B cell (primary cell): ENCODE measurements at regions not wholly inside any gene's neighbourhood (a gene's known extent, or its start where the extent isn't known, plus 50 kb on each side); places are given as distances from the start of the nearest gene placed in this dataset.

Experiments
- ATAC-seq: fragments of 200-7000 bp; cut with Tn5 transposase; one replicate; pipeline ENCODE4 v1.10.0; 2021; ENCODE audit warnings: low read depth, mild to moderate bottlenecking, moderate number of reproducible peaks, moderate library complexity
- CTCF ChIA-PET: fragments of 350-600 bp; sonication (Branson Sonifier 250); formaldehyde crosslinking; loops from one replicate; lab custom pipeline; 2021; ENCODE audit warnings: antibody characterized with exemption, inconsistent platforms; lab: Charles Lee
- POLR2A ChIA-PET: fragments of 350-600 bp; sonication (Branson Sonifier 250); formaldehyde crosslinking; loops from one replicate; lab custom pipeline; 2021; ENCODE audit warnings: antibody characterized with exemption; lab: Charles Lee
- DNase-seq: peaks from one replicate; pipeline ENCODE4 v3.0.0; 2013
- H2AFZ ChIP-seq: 2 replicates; pipeline ENCODE4 v1.6.1; 2012; ENCODE audit warnings: mild to moderate bottlenecking, low read depth, low read length; ENCODE audit not compliant: insufficient read depth, poor library complexity, severe bottlenecking
- H3K27ac ChIP-seq, 2 donors: 1 replicate in 1 of 2; 2 replicates in 1 of 2; pipeline ENCODE4 v1.5.1; 2012 to 2013; ENCODE audit warnings: low read length in 2 of 2, mild to moderate bottlenecking in 2 of 2, moderate library complexity in 1 of 2
- H3K27me3 ChIP-seq, 4 experiments: fragments of 200-600 bp in 1 of 4; sonication (generic) in 1 of 4; replicated peaks in 1 of 4; 1 replicate in 2 of 4; 2 replicates in 2 of 4; pipeline versions ENCODE4 v1.6.1 to v1.7.0; 2013 to 2016; ENCODE audit warnings: low read length in 3 of 4, mild to moderate bottlenecking in 2 of 4, mixed read lengths in 1 of 4, moderate library complexity in 1 of 4; ENCODE audit not compliant: insufficient read depth in 4 of 4, control insufficient read depth in 3 of 4; ENCODE audit errors: control extremely low read depth in 1 of 4
- H3K36me3 ChIP-seq, 2 experiments: replicated peaks in 1 of 2; 1 replicate in 1 of 2; 2 replicates in 1 of 2; pipeline versions ENCODE4 v1.6.1 to v1.7.1; 2013; ENCODE audit warnings: low read length in 1 of 2; ENCODE audit not compliant: insufficient read depth in 2 of 2, control insufficient read depth in 1 of 2; ENCODE audit errors: control extremely low read depth in 1 of 2, extremely low read depth in 1 of 2
- H3K4me1 ChIP-seq, 2 donors: fragments of 200-600 bp in 1 of 2; sonication (generic) in 1 of 2; 1 replicate in 1 of 2; 2 replicates in 1 of 2; pipeline versions ENCODE4 v1.5.1 to v1.6.1; 2013 to 2017; ENCODE audit warnings: low read length in 2 of 2; ENCODE audit not compliant: control insufficient read depth in 2 of 2, insufficient read depth in 2 of 2
- H3K4me2 ChIP-seq: replicated peaks from 2 replicates; pipeline ENCODE3; 2012; ENCODE audit warnings: mild to moderate bottlenecking, low read depth, low read length; ENCODE audit not compliant: poor library complexity, severe bottlenecking
- H3K4me3 ChIP-seq, 5 experiments: fragments of 200-600 bp in 1 of 5; sonication (generic) in 1 of 5; 1 replicate in 3 of 5; 2 replicates in 2 of 5; pipeline versions ENCODE4 v1.5.1 to v1.7.0; 2011 to 2016; ENCODE audit warnings: low read length in 4 of 5, mild to moderate bottlenecking in 4 of 5, low read depth in 2 of 5, control low read depth in 1 of 5, moderate library complexity in 1 of 5; ENCODE audit not compliant: insufficient read depth in 1 of 5; ENCODE audit errors: control extremely low read depth in 1 of 5, extremely low read depth in 1 of 5
- H3K79me2 ChIP-seq: fragments of 200-600 bp; sonication (generic); one replicate; pipeline ENCODE4 v1.6.0; 2016; ENCODE audit warnings: low read length; ENCODE audit not compliant: control insufficient read depth, insufficient read depth
- H3K9ac ChIP-seq: fragments of 200-600 bp; sonication (generic); 2 replicates; pipeline ENCODE4 v1.6.1; 2017; ENCODE audit warnings: mild to moderate bottlenecking, low read length, moderate library complexity
- H3K9me3 ChIP-seq, 3 donors: one replicate each; pipeline versions ENCODE4 v1.6.1 to v1.7.1; 2013; ENCODE audit warnings: low read length in 2 of 3; ENCODE audit not compliant: control insufficient read depth in 2 of 3, insufficient read depth in 1 of 3; ENCODE audit errors: control extremely low read depth in 1 of 3
- H4K20me1 ChIP-seq: 2 replicates; pipeline ENCODE4 v1.6.0; 2012; ENCODE audit warnings: mild to moderate bottlenecking, low read length; ENCODE audit not compliant: insufficient read depth, control insufficient read depth, poor library complexity, severe bottlenecking
- H3K27ac Mint-ChIP-seq: one replicate; pipeline ENCODE4 v1.8.0; 2021; ENCODE audit warnings: mixed read lengths
- H3K27me3 Mint-ChIP-seq: one replicate; pipeline ENCODE4 v1.8.0; 2021; ENCODE audit warnings: mixed read lengths
- H3K4me1 Mint-ChIP-seq: one replicate; pipeline ENCODE4 v1.8.0; 2021; ENCODE audit warnings: mixed read lengths
- H3K4me3 Mint-ChIP-seq: one replicate; pipeline ENCODE4 v1.8.0; 2021; ENCODE audit warnings: mixed read lengths
- H3K9me3 Mint-ChIP-seq: one replicate; pipeline ENCODE4 v1.8.0; 2022; ENCODE audit warnings: mixed read lengths; ENCODE audit not compliant: insufficient read depth
- CTCF ChIP-seq: fragments of 200-600 bp; IDR thresholded peaks from one replicate; pipeline ENCODE4 v1.8.0; 2022; ENCODE audit warnings: antibody characterized with exemption, mild to moderate bottlenecking
- EZH2 ChIP-seq: IDR thresholded peaks from 2 replicates; pipeline ENCODE4 v1.6.1; 2012; ENCODE audit warnings: borderline replicate concordance, low read depth, mild to moderate bottlenecking, moderate library complexity, low read length; ENCODE audit not compliant: insufficient read depth, poor library complexity, severe bottlenecking
- WGBS: methylation state at CpG from one replicate; pipeline ENCODE4 v1.1.5; 2013; ENCODE audit warnings: missing lambda C conversion rate; ENCODE audit not compliant: insufficient coverage; 5-methylcytosine and 5-hydroxymethylcytosine counted together
- intact Hi-C: fragments of 100-400 bp; cut with micrococcal nuclease; formaldehyde crosslinking; loops from one replicate; pipeline ENCODE4 v1.10.0; 2022

- 95% methylated on average over 18 of the region's 18 CpGs for WGBS
- H3K4me1 Mint-ChIP-seq: no peaks in the 10 kb centered on the region
- CTCF ChIA-PET: no interaction called here
These were observed 125.9 kb upstream of the THBS2 start for GRCh38 chr6:169379495-169380070.

More at GRCh38 chr6:169379495-169380070, 125.9 kb upstream of the THBS2 start:
- Mint-ChIP-seq H3K4me3 (no peak overlapping the region), H3K27me3 (peaks cover 8% of the 10 kb centered on the region), H3K9me3 (peaks cover 13% of the 10 kb centered on the region), H3K27ac (no peak overlapping the region)
- TF ChIP-seq CTCF (no peak), EZH2 (no peak)
- Histone ChIP-seq H3K4me1 (no peaks in the 10 kb centered on the region), H3K4me3 (no peak overlapping the region), H4K20me1 (no peaks in the 10 kb centered on the region), H3K79me2 (no peaks in the 10 kb centered on the region), H3K9ac (no peak overlapping the region), H3K27me3 (no peaks in the 10 kb centered on the region), H3K27ac (no peak overlapping the region), H3K9me3 (peaks cover 0 to 42% (median 0%) of the 10 kb centered on the region in 3 donors), H3K4me2 (no peak overlapping the region), H3K36me3 (no peaks in the 10 kb centered on the region), H2AFZ (no peak overlapping the region)
- no peak for ATAC-seq
- POLR2A ChIA-PET: no interaction called here
- intact Hi-C loops: no loop called here
- no peak for DNase-seq
